Stimulated activated CD4-positive, alpha-beta T cell treated with anti-CD3 and anti-CD28 coated beads, Interleukin-12 subunit alpha, Interleukin-12 subunit beta, amount 100 ng/mL, for 24 hours (primary cell): ENCODE measurements at regions not wholly inside any gene's neighbourhood (a gene's known extent, or its start where the extent isn't known, plus 50 kb on each side); places are given as distances from the start of the nearest gene placed in this dataset.
"Not testable (repeated sequence)": the region's sequence is repeated elsewhere in the genome, so short reads cannot be mapped to it uniquely, and the experiment has no call there.

Experiments
- DNase-seq, 2 experiments: peaks; one replicate each; pipeline ENCODE4 v3.0.0-alpha.2; 2020; ENCODE audit warnings: low read depth in 2 of 2

DNA sequence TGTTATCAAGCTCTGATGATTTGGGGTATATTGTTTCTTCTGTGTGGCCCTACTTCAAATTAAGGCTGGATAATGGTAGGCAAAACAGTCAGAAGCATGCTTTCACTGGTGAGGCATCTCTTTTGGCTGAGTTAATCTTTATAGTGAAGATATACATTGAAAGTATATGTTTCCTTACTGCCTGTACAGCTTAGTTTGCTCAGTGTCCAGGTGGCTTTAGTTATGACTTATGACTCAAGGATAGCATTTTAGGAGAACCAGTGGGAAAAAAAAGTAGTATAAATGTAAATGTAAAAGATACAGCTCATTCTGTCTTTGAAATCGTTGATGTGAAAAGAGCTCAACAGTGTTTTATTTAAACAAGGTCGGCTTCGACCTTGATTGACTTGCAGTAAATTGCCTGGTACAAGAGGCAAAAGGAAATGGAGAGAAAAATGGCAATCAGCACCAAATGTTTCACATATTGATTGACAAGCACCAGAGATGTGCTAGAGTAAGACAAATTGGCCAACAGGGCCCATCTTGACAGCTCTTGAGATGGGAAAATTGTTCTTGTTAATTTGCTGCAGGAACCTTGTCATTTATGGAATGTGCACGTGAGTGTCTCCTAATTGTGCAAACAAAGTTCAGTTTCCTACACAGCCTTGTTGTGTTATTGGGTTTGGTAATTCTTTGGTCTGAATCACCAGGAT lies 447.4 kb upstream of the WWC1 start:
- no peak for DNase-seq

DNA sequence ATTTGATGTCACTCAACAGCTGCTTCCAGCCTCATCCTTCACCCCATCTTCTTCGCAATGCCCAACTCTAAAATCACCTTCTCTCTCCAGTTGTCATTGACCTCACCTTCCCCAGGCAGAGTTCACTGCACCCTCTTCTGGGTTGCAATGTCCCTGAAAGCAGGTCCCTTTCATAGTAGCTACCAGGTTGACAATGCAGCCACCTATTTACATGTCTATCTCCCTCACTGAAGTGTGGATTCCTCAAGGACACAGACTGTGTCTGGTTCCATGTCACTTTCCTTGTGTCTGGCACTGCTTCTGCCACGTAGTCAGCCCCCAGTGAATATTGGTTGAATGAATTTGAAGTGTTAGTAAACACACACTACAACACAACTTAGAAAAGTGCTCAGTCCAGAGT lies 445.5 kb upstream of the WWC1 start:
- no peak for DNase-seq

DNA sequence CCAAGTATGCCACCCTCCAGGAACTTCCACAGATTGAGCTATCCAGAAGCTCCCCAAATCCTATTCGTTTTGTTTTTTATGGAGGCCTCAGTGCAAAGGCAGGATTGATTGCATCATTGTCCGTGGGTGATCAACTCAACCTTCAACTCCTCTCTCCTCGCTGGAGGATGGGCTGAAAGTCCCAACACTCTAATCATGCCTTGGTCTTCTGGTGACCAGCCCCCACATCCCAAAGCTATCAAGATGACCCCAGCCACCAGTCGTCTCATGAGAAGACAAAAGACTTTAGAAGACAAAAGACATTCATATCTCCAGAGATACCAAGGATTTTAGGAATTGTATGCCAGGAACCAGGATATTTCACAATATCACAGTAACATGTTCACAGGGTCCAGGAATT lies 441.6 kb upstream of the WWC1 start:
- DNase-seq = no peak

DNA sequence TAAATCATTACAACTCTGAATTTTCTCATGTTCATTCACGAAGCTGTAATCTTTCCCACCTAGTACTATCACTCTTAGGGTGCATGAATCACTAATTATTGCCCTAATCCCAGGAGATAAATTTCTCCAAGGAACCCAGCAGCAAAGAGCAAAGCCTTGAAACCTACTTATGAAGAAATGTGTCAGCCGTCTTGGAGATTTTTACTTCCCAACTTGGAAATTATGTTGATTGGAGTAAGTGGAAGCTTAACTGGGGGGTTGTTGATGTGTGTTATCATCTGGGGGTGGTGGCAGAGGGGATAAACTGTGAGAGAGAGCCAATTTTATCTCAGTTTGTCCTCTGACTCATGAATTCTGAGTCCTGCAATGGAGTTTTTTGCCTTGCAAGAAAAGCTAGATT lies 440.5 kb upstream of the WWC1 start:
- no peak for DNase-seq

DNA sequence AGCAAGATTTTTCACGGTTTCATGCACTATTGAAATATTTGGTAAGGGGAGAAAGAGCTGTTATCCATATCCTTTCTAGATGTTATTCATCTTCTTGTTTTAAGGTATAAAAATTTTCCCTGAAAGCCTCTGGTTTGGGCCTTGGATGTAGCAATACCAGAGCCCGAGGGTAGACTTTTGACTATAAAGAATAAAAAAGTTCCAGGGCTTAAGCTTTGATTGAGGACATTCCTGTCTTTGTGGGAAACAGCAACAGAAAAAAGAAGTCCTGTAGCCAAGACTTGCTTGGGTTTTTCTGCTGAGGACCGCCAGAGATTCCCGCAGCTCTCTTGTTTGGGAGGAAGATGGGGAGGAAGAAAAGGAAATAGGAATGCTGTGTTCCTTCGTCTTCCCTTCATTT lies 440.0 kb upstream of the WWC1 start:
- no peak for DNase-seq

DNA sequence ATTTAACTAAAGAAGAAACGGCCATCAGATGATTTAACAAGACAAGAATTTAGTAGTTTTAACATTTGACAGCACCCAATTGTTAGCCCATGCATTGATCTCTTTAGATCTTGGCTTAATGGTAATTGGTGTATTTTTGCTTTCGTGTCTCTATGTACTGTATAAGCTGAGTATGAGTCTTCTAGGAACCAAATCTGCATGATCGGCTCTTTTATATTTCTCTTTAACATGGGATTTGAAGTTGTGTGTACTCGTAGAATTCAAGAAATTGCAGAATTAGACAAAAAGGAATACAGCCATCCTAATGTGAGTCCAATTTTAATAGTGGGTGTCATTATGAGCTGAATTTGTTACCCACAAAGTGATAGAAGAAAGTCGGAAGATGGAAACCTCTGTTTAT lies 438.9 kb upstream of the WWC1 start:
- DNase-seq = no peak

DNA sequence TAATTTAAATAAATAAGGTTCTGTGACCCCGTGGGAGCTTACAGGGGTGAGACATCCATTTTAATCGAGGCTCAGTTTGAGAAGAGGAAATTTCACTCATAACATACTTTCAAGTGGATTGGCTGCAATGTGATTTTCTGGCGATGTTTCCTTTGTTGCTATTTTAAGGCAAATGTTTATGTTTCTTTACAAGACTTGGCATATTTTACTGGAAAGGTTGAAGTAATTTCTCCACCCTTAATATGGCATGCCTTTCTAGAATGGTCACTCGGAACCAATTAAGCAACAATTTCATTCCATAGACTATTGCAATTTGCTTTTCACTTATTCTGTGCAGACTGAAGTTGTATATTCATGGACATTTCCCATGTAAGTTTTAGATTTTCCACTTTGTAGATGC lies 438.0 kb upstream of the WWC1 start:
- no peak for DNase-seq

DNA sequence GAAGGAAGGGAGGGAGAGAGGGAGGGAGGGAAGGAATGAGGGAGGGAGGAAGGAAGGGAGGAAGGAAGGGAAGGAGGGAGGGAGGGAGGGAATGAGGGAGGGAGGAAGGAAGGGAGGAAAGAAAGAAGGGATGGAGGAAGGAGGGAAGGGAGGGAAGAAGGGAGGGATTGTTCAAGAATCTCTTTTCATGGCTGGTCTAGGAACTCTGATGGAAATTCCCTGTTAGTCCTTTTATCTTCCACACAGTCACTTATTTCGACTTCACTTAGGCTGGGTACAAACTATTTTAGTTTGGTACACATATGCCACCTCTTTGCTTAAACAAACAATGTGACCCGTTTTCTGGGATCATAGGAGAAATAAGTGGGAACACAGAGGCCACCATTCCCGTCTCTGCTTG lies 435.6 kb upstream of the WWC1 start:
- DNase-seq = no peak

DNA sequence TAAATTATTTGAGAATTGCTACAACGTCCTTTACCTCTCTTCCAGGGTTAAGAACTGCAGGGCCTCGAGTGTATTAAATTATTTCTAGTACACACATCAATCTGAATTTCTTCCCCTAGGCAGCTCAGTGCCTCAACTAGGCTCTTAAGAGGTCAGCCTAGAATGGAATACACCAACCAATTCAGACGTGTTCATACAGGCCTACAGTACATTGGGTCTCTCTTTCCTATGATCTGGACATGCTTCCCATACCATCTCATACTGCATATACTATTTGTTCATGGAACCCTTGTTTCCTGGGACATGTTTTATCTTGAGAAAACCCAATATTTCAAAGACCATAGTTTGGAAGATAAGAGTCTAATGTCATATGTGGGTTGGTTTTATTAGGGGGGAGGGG lies 434.1 kb upstream of the WWC1 start:
- DNase-seq = no peak

DNA sequence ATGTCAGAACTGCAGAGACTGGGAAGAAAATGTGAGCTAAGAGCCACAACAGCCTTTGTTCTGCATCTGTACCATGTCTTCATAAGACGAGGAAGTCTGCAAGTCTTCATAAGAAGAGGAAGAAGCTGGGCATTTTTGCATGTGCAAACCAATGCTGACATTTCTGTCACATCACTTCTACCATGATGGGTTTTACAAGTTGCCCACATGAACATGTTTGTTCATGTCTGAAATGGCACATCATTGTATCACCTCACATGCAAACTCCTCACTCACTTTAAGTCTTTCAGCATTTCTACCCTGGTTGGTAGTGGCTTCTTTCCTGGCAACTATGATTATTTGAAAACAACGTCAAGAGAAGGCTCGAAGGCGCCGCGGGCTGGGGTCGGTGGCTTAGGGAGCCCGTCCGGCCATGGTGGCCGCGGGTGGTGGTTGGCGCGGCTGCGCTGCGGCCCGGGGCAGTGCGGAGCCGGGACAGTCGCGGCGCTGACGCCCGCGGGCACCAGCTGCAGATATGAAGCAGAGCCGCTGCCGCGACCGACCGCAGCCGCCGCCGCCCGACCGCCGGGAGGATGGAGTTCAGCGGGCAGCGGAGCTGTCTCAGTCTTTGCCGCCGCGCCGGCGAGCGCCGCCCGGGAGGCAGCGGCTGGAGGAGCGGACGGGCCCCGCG lies 433.1 kb upstream of the WWC1 start:
- DNase-seq = not testable (repeated sequence)

DNA sequence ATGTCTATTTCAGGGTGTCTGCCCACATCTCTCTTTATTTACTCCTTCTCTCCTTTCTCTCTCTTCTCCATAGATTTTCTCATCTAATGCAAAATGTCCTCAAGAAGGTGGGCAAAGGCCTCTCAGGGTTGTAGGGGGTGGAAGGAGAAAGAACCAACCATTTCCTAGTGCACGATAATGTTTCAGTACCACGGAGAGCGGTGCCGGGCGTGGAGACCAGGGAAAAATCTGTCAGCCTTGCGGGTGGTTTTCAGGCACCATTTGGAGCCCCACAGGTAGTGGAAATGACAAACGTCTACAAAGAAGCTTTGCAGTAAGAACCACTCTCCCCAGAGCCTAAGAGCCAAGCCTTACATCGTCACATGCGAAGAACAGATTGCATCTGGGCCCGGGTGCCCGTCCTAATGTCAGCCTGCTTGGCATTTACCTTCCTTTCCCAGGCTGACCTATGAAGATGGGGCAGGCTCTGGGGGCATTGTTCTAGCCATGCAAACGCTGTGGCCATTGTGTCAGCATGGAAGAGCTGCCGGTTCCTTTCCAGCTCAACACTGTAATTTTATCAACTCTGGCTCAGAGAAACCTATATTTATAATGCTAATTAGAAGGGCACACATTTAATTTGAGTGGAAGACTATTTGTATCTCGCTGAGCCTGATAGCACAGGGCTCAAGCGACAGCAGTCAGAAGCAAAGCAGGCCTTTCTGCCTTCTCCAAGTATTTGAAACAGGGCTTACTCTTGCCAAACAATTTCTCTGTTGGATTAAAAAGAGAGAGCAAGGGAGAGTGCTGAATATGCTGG lies 430.1 kb upstream of the WWC1 start:
- DNase-seq = no peak

DNA sequence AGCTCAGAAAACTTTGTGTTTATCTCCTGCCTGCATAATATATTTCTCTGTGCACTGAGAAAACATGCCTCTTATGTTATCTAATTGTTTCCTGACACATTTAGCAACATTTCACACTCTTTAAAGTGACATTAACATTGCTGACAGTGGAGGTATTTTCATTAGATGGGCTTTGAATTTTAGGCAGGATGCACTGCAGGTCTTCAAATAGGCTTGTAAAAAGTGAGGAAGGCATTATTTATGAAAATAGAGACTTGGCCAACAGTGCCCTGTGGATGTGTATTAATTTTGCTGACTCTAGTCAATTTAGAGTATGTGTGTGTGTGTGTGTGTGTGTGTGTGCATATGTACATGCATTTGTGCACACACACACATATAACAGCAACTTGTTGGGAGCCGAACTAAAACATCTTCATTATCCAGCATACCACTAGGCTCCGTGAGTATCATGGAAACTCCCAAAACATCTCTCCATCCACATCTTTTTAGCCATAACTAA lies 429.5 kb upstream of the WWC1 start:
- no peak for DNase-seq

DNA sequence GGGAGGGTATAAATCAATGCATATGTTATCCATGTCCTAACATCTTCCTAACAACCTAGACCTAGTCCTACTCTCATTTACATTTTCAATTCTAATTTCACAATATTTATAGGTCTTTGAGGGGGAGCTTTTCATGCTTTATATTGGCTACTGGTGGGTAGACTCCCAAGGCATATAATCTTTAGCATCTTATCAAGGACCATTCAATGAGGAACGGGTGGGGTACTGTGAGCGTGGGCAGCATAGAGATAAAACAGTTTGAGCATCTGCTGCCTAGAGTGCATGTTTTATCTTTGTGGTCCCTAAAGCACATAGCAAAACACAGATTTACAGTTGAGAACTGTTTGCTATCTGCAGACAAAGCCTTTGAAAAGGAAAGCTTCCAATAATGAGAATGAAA lies 427.6 kb upstream of the WWC1 start:
- no peak for DNase-seq

DNA sequence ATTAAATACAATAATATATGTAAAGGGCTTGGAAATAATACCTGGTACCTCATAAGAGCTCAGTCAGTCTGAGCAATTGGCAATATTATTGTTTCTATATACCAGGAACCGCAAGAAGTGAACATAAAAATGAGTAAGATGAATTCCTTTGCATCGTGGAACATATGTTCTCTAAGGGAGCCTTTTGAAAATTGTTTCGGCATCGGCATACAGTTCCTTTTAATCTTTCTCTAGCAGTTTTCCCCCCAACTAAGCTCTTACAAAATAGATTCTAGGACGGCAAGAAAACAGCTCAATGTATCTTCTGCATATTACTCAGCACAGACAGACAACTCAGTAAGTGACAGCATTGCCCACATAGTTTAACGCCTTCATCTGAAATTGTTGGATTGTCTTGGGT lies 426.6 kb upstream of the WWC1 start:
- DNase-seq = no peak

DNA sequence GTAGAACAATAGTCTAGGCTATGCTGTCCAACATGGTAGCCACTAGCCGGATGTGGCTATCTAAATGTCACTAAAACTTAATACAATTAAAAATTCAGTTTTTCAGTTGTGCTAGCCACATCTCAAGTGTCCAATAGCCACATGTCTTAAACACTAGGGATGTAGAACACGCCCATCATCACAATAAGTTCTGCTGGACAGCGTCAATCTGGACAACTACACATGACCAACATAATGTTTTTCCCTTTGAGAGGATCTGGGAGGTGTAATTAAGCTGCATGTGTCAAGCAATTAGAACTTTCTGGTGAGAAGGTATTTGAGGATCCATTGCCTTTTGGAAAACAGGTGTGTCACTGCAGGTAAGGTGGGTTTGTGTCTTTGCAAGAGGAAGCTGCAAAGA lies 424.6 kb upstream of the WWC1 start:
- DNase-seq = no peak

DNA sequence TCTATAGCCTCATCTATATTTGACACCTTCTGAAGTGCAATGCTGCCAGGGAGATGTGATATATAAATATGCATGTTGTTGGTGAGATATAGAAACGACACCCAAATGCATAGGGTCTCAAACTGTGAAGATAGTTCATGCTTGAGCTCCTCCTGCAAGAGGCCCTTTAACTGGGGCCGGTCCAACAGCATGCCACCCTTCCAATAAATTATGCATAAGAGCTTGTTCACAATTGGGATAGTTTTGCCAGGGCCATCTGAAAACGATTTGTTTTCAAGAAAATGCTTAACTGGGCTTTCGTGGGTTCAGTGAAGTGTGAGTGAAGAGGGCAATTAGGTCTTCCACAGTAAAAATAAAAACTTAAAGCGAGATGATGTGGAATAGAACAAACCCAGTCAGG lies 424.2 kb upstream of the WWC1 start:
- DNase-seq = no peak

DNA sequence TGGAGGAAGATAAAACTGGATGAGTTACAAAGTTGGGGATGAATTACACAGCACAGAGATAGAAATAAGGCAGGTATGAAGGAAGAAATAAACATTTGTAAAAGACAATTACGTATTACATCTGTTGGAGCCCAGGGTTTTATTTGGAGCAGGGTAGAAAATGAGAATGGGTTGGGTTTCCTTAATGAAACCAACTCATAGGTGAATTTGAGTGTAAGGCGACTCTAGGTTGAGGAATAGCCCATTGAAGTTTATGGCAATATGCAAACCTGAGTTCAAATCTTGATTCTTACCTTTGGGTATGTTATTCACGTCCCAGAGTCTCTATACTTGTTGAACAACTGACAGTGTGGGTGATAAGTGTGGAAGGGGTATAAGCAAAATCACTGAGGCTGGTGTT lies 422.3 kb upstream of the WWC1 start:
- DNase-seq = no peak

DNA sequence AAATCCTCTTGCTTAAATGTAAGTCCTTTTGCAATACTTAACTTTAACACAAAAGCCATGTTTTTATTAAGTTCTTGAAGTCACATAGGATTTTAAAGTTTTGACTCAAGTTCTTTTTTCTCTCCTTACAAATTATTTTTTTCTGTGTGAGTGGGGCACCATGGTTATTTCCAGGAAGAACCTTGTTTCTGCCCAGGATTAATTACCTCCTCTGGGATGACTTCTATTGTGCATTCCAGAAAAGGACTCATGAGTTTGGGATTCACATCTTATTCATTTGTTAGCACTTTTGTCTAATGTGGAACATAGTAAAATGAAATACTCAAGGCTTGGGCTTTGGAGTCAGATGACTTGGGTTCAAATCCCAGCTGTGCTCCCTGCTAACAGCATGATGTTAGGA lies 421.4 kb upstream of the WWC1 start:
- DNase-seq = no peak

DNA sequence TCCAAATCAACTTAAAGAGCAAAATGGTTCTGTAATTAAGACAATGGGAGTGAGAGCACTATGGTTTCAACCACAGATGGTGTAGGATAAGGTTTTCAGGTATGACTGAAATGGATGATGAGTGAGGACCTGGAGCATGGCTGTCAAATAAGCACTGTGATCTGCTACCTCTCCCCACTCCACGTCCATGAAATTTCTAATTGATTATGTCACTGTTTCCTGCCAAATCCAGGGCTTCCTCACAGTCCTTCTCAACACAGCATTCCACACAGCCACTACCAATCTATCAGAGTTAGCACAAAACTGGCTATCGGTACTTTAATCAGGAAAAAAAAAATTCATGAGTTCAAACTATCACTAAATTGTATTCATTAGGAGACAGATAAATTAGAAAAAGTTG lies 420.4 kb upstream of the WWC1 start:
- DNase-seq = no peak

DNA sequence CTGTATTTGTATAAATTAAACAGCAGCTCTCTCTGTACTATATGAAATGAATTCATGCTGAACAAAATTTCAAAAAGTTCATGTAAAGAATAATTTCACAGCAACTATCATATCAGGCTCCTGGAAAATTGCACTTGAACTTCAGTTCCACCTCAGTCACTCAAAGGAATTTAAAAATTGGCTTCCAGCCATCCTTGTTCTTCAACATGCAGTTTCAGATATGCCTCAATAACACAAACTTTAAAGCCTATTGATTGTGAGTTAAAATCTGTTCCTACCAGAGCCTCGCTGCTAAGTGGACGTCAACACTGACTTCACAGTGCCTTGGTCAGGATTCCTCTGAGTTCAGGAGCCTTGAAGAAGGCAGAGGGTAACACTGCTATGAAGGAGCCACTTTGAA lies 418.7 kb upstream of the WWC1 start:
- DNase-seq = no peak

DNA sequence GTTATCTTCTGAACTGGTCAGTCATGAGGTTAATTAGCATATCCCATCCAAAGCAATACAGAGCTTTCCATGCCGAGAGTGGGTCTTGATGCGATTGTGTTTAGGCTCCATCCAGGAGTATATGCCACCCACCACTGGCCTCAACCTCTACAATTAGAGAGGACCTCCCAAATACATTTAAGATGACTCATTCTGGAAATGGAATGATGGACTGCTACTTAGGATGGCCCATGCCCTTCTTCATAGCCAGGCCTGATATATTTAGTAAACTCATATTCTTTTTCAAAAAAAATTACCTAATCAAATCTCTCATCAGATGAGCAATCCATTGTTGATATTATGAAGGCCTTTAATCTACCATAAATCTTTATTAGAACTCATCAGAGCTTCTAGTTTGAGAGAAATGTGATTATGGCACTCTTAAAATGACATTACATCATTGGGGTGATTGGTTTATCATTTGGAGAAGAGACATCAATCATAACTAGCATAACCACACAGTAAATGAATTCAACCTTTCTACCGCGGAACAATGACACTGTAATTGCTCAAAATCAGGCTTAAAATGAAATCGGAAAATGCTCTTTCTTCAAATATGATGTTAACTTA lies 414.2 kb upstream of the WWC1 start:
- DNase-seq = no peak

DNA sequence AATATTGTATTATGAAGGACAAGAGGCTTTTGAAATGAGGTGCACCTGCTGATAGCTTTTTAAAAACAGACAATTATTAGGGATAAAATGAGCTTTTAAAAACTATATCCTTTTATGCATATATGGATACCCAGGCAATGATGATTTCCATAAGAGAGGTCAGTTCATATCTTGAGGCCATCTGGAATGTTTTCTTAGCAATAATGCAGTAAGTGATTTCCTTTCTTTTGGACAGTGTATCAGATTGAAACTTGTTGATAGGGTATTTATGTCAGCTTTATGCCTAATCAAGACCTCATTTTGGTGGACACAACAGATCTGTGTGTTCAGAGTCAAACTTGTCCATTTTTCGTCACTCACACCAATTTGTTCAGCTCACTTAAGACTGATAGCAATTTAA lies 413.5 kb upstream of the WWC1 start:
- DNase-seq = no peak

DNA sequence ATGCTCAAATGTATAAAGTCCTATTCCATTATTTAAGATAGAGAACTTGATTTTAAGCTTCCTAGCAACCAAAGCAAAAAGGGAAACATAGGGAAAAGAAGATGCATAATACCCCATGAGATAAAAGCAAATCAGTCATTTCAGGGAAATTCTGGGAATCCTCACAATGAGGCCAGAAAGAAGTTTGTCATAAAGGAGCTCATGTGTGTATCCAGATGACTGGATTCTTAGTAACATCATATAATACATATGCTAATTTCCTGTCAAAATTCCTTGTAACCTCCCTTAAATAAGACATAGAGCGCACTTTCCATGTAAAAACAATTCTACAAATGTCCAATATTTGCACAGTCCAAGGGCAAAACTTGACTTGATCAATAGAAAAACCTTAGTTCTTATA lies 411.0 kb upstream of the WWC1 start:
- DNase-seq = no peak
